Gastrocnemius medialis (tissue), 4 donors: ENCODE measurements at regions not wholly inside any gene's neighbourhood (a gene's known extent, or its start where the extent isn't known, plus 50 kb on each side); places are given as distances from the start of the nearest gene placed in this dataset.

Experiments used
- POLR2A ChIP-seq, 2 donors: fragments of 450-650 bp; IDR thresholded peaks; one replicate each; pipeline ENCODE4 v1.6.1; 2017; ENCODE audit warnings: antibody characterized with exemption in 2 of 2, mild to moderate bottlenecking in 2 of 2, moderate library complexity in 2 of 2
- TF ChIP-seq, protein P1 (sequence below), 5 experiments: fragments of 450-650 bp in 3 of 5; fragments of 200-600 bp in 2 of 5; sonication (generic) in 2 of 5; IDR thresholded peaks in 4 of 5; conservative IDR thresholded peaks in 1 of 5; 1 replicate in 4 of 5; 2 replicates in 1 of 5; pipeline ENCODE4 v1.5.1; 2016 to 2019; ENCODE audit warnings: antibody characterized with exemption in 5 of 5, mild to moderate bottlenecking in 3 of 5, moderate library complexity in 3 of 5

DNA sequence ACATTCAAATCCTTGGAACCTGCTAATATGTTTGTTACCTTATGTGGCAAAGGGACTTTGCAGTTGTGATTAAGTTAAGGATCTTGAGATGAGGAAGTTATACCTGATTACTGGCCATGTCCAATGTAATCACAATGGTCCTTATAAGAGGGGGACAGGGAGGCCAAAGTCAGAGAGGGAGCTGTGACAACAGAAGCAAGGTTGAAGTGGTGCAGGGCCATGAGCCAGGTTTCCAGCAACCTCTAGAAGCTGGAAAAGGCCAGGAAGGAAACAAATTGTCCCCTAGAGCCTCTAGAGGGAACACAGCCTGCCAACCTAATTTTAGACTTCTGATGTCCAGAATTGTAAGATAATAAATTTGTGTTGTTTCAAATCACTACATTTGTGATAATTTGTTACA lies 334.7 kb upstream of the DACH1 start:
- TF ChIP-seq, protein P1, sequence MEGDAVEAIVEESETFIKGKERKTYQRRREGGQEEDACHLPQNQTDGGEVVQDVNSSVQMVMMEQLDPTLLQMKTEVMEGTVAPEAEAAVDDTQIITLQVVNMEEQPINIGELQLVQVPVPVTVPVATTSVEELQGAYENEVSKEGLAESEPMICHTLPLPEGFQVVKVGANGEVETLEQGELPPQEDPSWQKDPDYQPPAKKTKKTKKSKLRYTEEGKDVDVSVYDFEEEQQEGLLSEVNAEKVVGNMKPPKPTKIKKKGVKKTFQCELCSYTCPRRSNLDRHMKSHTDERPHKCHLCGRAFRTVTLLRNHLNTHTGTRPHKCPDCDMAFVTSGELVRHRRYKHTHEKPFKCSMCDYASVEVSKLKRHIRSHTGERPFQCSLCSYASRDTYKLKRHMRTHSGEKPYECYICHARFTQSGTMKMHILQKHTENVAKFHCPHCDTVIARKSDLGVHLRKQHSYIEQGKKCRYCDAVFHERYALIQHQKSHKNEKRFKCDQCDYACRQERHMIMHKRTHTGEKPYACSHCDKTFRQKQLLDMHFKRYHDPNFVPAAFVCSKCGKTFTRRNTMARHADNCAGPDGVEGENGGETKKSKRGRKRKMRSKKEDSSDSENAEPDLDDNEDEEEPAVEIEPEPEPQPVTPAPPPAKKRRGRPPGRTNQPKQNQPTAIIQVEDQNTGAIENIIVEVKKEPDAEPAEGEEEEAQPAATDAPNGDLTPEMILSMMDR (IDR thresholded peaks at IDR 0.05 in 4 of 5, conservative IDR thresholded peaks at IDR 0.05 in 1 of 5): no peak
- TF ChIP-seq POLR2A (IDR thresholded peaks at IDR 0.05): no peak
